CD14-positive monocyte (primary cell): ENCODE measurements at regions not wholly inside any gene's neighbourhood (a gene's known extent, or its start where the extent isn't known, plus 50 kb on each side); places are given as distances from the start of the nearest gene placed in this dataset.

ENCODE experiments used
- DNase-seq, 3 donors: peaks; one replicate each; pipeline ENCODE4 v3.0.0-alpha.2; 2011 to 2022
- H2AFZ ChIP-seq: 2 replicates; pipeline ENCODE4 v1.6.0; 2012; ENCODE audit warnings: mild to moderate bottlenecking, low read depth, low read length, inconsistent platforms; ENCODE audit not compliant: insufficient read depth, poor library complexity, severe bottlenecking
- H3K27ac ChIP-seq, 2 donors: 1 replicate in 1 of 2; 2 replicates in 1 of 2; pipeline ENCODE4 v1.5.1; 2012 to 2013; ENCODE audit warnings: low read length in 2 of 2, control low read depth in 1 of 2, inconsistent platforms in 1 of 2, low read depth in 1 of 2, mild to moderate bottlenecking in 1 of 2
- H3K27me3 ChIP-seq, 2 donors: one replicate each; pipeline versions ENCODE4 v1.6.0 to v1.6.1; 2011 to 2013; ENCODE audit warnings: low read length in 2 of 2; ENCODE audit not compliant: control insufficient read depth in 2 of 2, insufficient read depth in 2 of 2
- H3K36me3 ChIP-seq, 2 donors: replicated peaks in 1 of 2; 1 replicate in 1 of 2; 2 replicates in 1 of 2; pipeline versions ENCODE4 v1.5.1 to v1.6.1; 2012 to 2013; ENCODE audit warnings: low read length in 2 of 2, control low read depth in 1 of 2, inconsistent platforms in 1 of 2, mild to moderate bottlenecking in 1 of 2; ENCODE audit not compliant: insufficient read depth in 2 of 2, control insufficient read depth in 1 of 2
- H3K4me1 ChIP-seq, 2 donors: 1 replicate in 1 of 2; 2 replicates in 1 of 2; pipeline versions ENCODE4 v1.5.1 to v1.6.1; 2012 to 2013; ENCODE audit warnings: low read length in 2 of 2, control low read depth in 1 of 2, inconsistent platforms in 1 of 2, mild to moderate bottlenecking in 1 of 2, moderate library complexity in 1 of 2; ENCODE audit not compliant: insufficient read depth in 2 of 2, control insufficient read depth in 1 of 2
- H3K4me2 ChIP-seq: replicated peaks from 2 replicates; pipeline ENCODE3; 2012; ENCODE audit warnings: low read length, moderate library complexity, mild to moderate bottlenecking; ENCODE audit not compliant: poor library complexity, severe bottlenecking; ENCODE audit errors: extremely low read depth
- H3K4me3 ChIP-seq, 3 experiments: fragments of 200-600 bp in 1 of 3; sonication (generic) in 1 of 3; replicated peaks in 1 of 3; 1 replicate in 2 of 3; 2 replicates in 1 of 3; pipeline ENCODE4 v1.5.1; 2011 to 2013; ENCODE audit warnings: low read length in 3 of 3, mild to moderate bottlenecking in 3 of 3, control low read depth in 2 of 3, low read depth in 2 of 3, inconsistent platforms in 1 of 3, moderate library complexity in 1 of 3
- H3K79me2 ChIP-seq: 2 replicates; pipeline ENCODE4 v1.6.0; 2012; ENCODE audit warnings: mild to moderate bottlenecking, control low read depth, inconsistent platforms, low read length, moderate library complexity; ENCODE audit not compliant: insufficient read depth
- H3K9ac ChIP-seq: 2 replicates; pipeline ENCODE4 v1.6.0; 2017; ENCODE audit warnings: low read length, mild to moderate bottlenecking; ENCODE audit not compliant: insufficient read depth, poor library complexity, severe bottlenecking
- H3K9me3 ChIP-seq, 2 donors: replicated peaks in 1 of 2; 1 replicate in 1 of 2; 2 replicates in 1 of 2; pipeline versions ENCODE4 v1.5.1 to v1.6.1; 2012 to 2013; ENCODE audit warnings: low read length in 2 of 2, control low read depth in 1 of 2; ENCODE audit not compliant: control insufficient read depth in 1 of 2, insufficient read depth in 1 of 2
- H4K20me1 ChIP-seq: 2 replicates; pipeline ENCODE4 v1.6.0; 2012; ENCODE audit warnings: mild to moderate bottlenecking, low read length, control low read depth, moderate library complexity; ENCODE audit not compliant: insufficient read depth
- H3K27ac Mint-ChIP-seq, 7 donors: one replicate each; pipeline ENCODE4 v1.8.0; 2020; ENCODE audit warnings: mild to moderate bottlenecking in 7 of 7, mixed read lengths in 7 of 7, moderate library complexity in 6 of 7, inconsistent platforms in 2 of 7
- H3K27me3 Mint-ChIP-seq, 3 donors: one replicate each; pipeline ENCODE4 v1.8.0; 2021 to 2022; ENCODE audit warnings: low read depth in 3 of 3, mild to moderate bottlenecking in 3 of 3, mixed read lengths in 3 of 3, moderate library complexity in 3 of 3, inconsistent platforms in 1 of 3
- H3K36me3 Mint-ChIP-seq, 2 donors: one replicate each; pipeline ENCODE4 v1.8.0; 2020; ENCODE audit warnings: mixed read lengths in 2 of 2, inconsistent platforms in 1 of 2, mild to moderate bottlenecking in 1 of 2
- H3K4me1 Mint-ChIP-seq: one replicate; pipeline ENCODE4 v1.8.0; 2020; ENCODE audit warnings: mild to moderate bottlenecking, mixed read lengths
- H3K4me3 Mint-ChIP-seq, 2 donors: one replicate each; pipeline ENCODE4 v1.8.0; 2020; ENCODE audit warnings: mild to moderate bottlenecking in 2 of 2, mixed read lengths in 2 of 2, moderate library complexity in 1 of 2
- H3K9me3 Mint-ChIP-seq, 7 donors: one replicate each; pipeline ENCODE4 v1.8.0; 2020 to 2022; ENCODE audit warnings: mixed read lengths in 7 of 7, mild to moderate bottlenecking in 6 of 7, moderate library complexity in 6 of 7, inconsistent platforms in 2 of 7
- WGBS: methylation state at CpG from one replicate; pipeline ENCODE4 v1.1.5; 2013; ENCODE audit warnings: missing lambda C conversion rate; ENCODE audit not compliant: insufficient coverage; 5-methylcytosine and 5-hydroxymethylcytosine counted together
- intact Hi-C, 2 donors: fragments of 100-400 bp; cut with micrococcal nuclease; formaldehyde crosslinking; loops; one replicate each; pipeline versions ENCODE4 v1.15.0 to v1.15.1; 2023
- TF ChIP-seq, protein P1 (sequence below): fragments of 200-600 bp; IDR thresholded peaks from one replicate; pipeline ENCODE4 v1.8.0; 2022; ENCODE audit warnings: antibody characterized with exemption, mild to moderate bottlenecking

DNA sequence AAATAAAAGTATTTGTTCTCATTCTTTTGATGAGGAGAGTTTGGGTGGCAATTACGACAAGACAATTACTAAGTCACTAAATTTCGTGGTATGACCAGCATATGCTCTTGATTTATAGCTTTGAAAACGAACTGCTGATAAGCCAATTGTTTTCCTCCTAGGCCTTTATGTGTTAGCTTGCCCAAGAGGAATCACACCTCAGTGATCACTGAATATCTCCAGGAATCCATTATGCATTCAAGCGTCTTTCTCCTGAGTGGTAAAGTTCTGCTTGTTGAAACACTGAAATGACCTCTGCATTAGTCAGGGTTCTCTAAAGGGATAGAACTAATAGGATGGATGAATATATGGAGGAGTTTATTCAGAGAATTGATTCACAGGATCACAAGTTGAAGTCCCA is 677.7 kb upstream of the MEF2C start:
- intact Hi-C loops = no loop called here
- TF ChIP-seq, protein P1, sequence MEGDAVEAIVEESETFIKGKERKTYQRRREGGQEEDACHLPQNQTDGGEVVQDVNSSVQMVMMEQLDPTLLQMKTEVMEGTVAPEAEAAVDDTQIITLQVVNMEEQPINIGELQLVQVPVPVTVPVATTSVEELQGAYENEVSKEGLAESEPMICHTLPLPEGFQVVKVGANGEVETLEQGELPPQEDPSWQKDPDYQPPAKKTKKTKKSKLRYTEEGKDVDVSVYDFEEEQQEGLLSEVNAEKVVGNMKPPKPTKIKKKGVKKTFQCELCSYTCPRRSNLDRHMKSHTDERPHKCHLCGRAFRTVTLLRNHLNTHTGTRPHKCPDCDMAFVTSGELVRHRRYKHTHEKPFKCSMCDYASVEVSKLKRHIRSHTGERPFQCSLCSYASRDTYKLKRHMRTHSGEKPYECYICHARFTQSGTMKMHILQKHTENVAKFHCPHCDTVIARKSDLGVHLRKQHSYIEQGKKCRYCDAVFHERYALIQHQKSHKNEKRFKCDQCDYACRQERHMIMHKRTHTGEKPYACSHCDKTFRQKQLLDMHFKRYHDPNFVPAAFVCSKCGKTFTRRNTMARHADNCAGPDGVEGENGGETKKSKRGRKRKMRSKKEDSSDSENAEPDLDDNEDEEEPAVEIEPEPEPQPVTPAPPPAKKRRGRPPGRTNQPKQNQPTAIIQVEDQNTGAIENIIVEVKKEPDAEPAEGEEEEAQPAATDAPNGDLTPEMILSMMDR = no peak
- H3K4me1 Mint-ChIP-seq = no peaks in the 10 kb centered on the region
- no peaks in the 10 kb centered on the region for H4K20me1 ChIP-seq
- H3K4me3 Mint-ChIP-seq = no peak overlapping the region
- H3K4me2 ChIP-seq = no peak overlapping the region
- H3K79me2 ChIP-seq = no peaks in the 10 kb centered on the region
- DNase-seq = no peak
- no peaks in the 10 kb centered on the region for H3K27me3 ChIP-seq
- H3K4me3 ChIP-seq = no peak overlapping the region
- H3K9me3 Mint-ChIP-seq = peaks cover 0 to 4% (median 0%) of the 10 kb centered on the region in 7 donors
- no peaks in the 10 kb centered on the region for H3K27me3 Mint-ChIP-seq
- no peak overlapping the region for H3K27ac ChIP-seq
- H3K36me3 Mint-ChIP-seq = no peaks in the 10 kb centered on the region
- no peak overlapping the region for H3K9ac ChIP-seq
- no peaks in the 10 kb centered on the region for H3K36me3 ChIP-seq
- H3K27ac Mint-ChIP-seq = no peak overlapping the region
- H2AFZ ChIP-seq = no peak overlapping the region
- H3K9me3 ChIP-seq = no peaks in the 10 kb centered on the region
- WGBS = 86% methylated on average over 3 of the region's 4 CpGs
- no peaks in the 10 kb centered on the region for H3K4me1 ChIP-seq

DNA sequence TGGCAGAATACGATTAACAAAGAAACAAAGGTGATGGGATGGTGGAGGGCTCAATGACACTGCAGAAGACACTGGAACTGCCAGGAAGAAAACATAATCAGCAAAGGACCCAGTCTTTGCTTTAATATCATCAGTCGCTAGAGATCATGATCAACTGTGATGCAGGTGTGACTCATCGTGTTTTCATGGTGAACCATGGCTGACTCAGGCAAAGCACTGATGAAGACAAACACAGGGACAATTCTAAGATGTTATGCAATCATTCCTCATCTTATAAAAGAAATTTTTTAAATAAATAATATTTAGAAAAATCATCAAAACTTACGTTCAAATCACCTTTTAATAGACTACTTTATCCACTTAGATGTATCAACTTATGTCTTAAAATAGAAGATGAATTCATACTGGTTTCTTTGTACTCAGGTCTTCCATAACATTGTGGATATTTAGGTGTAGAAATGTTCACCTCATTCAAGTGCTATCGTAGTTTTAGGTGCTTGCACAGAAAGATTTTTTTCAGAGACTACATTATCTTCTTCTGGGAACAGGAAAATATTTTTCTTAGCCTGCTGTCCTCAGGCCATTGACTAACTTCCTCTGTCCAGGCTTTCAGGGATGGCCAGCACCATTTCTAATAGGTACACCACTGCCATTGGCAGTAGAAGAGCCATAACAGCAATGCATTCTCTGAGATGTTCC is 673.4 kb upstream of the MEF2C start:
- Histone ChIP-seq H3K79me2 (no peaks in the 10 kb centered on the region), H3K27ac (no peak overlapping the region), H4K20me1 (no peaks in the 10 kb centered on the region), H3K4me3 (no peak overlapping the region), H3K9me3 (no peaks in the 10 kb centered on the region), H3K27me3 (no peaks in the 10 kb centered on the region), H3K4me2 (no peak overlapping the region), H3K9ac (no peak overlapping the region), H2AFZ (no peak overlapping the region), H3K36me3 (no peaks in the 10 kb centered on the region), H3K4me1 (no peaks in the 10 kb centered on the region)
- Mint-ChIP-seq H3K4me1 (no peaks in the 10 kb centered on the region), H3K27ac (no peak overlapping the region), H3K27me3 (no peaks in the 10 kb centered on the region), H3K9me3 (peaks cover 0 to 7% (median 0%) of the 10 kb centered on the region in 7 donors), H3K4me3 (no peak overlapping the region), H3K36me3 (no peaks in the 10 kb centered on the region)
- TF ChIP-seq, protein P1 = no peak
- DNase-seq = peak in 1 of 3 donors; percentile 29
- WGBS = 100% methylated on average over 1 of the region's 5 CpGs
- intact Hi-C loops = no loop called here
